ENCODE measurements at regions not wholly inside any gene's neighbourhood (a gene's known extent, or its start where the extent isn't known, plus 50 kb on each side); places are given as distances from the start of the nearest gene placed in this dataset. TPM values are rescaled to one million over a fixed set of nuclear protein-coding genes. Genes with fewer than 3 reads are reported as not detected.
"Not testable (repeated sequence)": the region's sequence is repeated elsewhere in the genome, so short reads cannot be mapped to it uniquely, and the experiment has no call there.

DNA sequence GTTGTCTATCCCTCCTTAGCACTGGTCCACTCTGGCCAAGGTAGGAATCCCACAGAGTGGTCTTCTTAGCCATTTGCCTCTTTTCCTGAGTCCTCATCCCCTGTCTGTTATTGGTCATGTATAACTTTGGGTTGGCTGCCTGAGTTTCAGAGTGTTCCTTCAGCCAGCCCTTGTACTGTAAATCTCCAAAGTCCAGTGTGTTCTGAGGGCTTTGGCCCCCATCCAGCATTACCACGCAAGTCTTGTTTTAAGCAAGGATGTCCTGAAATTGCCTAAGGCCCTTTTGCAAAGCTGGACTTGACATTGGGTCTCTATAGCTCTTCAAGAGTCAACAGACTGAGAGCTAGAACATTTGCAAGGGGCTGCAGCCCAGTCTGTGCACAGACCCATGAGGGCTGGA lies 52.5 kb upstream of the MTLN start:
- intact Hi-C loops (cut with micrococcal nuclease); H3K4me3 ChIP-seq (ENCODE audit: control extremely low read depth in 1 of 5, extremely low read depth in 1 of 5, insufficient read depth in 1 of 5, low read depth in 2 of 5, low read length in 4 of 5); H2AFZ ChIP-seq (ENCODE audit: insufficient read depth, low read depth, low read length, poor library complexity, severe bottlenecking); H3K27me3 ChIP-seq (replicated peaks in 1 of 4; ENCODE audit: control extremely low read depth in 1 of 4, control insufficient read depth in 3 of 4, insufficient read depth in 4 of 4, low read length in 3 of 4); POLR2A ChIA-PET; H4K20me1 ChIP-seq (ENCODE audit: control insufficient read depth, insufficient read depth, low read length, poor library complexity, severe bottlenecking); H3K9me3 ChIP-seq (ENCODE audit: control extremely low read depth in 1 of 3, control insufficient read depth in 2 of 3, insufficient read depth in 1 of 3, low read length in 2 of 3); ATAC-seq (ENCODE audit: low read depth); CTCF ChIA-PET; H3K4me1 Mint-ChIP-seq; H3K27ac ChIP-seq (ENCODE audit: low read length in 2 of 2); H3K4me3 Mint-ChIP-seq; H3K9me3 Mint-ChIP-seq (ENCODE audit: insufficient read depth); H3K79me2 ChIP-seq (ENCODE audit: control insufficient read depth, insufficient read depth, low read length); H3K27me3 Mint-ChIP-seq; H3K9ac ChIP-seq (ENCODE audit: low read length); H3K27ac Mint-ChIP-seq; H3K36me3 ChIP-seq (replicated peaks in 1 of 2; ENCODE audit: control extremely low read depth in 1 of 2, control insufficient read depth in 1 of 2, extremely low read depth in 1 of 2, insufficient read depth in 2 of 2, low read length in 1 of 2); H3K4me1 ChIP-seq (ENCODE audit: control insufficient read depth in 2 of 2, insufficient read depth in 2 of 2, low read length in 2 of 2); DNase-seq; H3K4me2 ChIP-seq (replicated peaks; ENCODE audit: low read depth, low read length, poor library complexity, severe bottlenecking): not testable (repeated sequence)
- WGBS (ENCODE audit: insufficient coverage), result no CpG with 5 or more reads among the region's 1 CpG

DNA sequence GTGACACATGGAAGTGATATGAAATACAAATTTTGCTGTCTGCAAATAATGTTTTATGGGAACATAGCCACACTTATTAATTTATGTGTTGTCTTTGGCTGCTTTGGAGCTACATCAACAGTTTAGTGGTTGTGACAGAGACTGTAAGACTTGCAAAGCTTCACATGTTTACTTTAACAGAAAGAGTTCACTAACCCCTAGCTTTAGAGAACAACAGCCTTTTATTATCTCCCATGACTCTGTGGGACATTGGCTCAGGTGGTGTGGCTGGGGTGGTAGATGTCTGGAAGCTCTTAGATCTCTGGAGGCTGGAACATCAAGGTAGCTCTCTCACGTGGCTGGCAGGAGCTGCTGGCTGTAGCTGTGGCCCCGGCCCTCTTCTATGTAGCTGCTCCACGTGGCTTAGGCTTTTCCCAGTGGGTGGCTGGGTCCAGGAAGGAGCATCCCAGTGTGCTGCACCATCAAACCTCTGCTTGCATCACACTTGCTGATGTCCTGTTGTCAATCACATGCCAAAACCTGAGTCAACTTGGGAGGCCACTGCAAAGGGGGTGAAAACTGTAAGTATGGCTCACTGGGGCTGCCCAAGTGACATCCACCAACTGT lies 51.8 kb upstream of the MTLN start:
- not testable (repeated sequence) for H3K27me3 ChIP-seq (replicated peaks in 1 of 4; ENCODE audit: control extremely low read depth in 1 of 4, control insufficient read depth in 3 of 4, insufficient read depth in 4 of 4, low read length in 3 of 4)

DNA sequence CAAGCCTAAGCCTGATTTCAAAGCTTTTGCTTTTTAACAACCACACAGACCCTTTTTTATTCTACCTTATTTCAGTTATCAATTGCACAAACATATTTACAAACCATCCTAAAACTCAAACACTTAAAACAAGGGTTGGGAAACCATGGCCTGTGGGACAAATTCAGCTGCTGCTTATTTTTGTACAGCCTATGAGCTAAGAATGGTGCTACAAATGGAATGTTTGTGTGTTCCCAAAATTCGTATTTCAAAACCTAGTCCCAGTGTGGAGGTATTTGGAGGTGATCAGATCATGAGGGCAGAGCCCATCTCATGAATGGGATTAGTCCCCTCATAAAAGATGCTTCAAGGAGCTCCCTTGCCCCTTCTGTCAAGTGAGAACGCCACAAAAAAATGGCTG lies 51.1 kb upstream of the MTLN start:
- H3K4me1 Mint-ChIP-seq; H3K79me2 ChIP-seq (ENCODE audit: control insufficient read depth, insufficient read depth, low read length); CTCF ChIA-PET; H4K20me1 ChIP-seq (ENCODE audit: control insufficient read depth, insufficient read depth, low read length, poor library complexity, severe bottlenecking); H3K9me3 ChIP-seq (ENCODE audit: control extremely low read depth in 1 of 3, control insufficient read depth in 2 of 3, insufficient read depth in 1 of 3, low read length in 2 of 3); H3K9ac ChIP-seq (ENCODE audit: low read length); ATAC-seq (ENCODE audit: low read depth); H2AFZ ChIP-seq (ENCODE audit: insufficient read depth, low read depth, low read length, poor library complexity, severe bottlenecking); H3K27ac ChIP-seq (ENCODE audit: low read length in 2 of 2); H3K27ac Mint-ChIP-seq; H3K9me3 Mint-ChIP-seq (ENCODE audit: insufficient read depth); intact Hi-C loops (cut with micrococcal nuclease); DNase-seq; H3K4me1 ChIP-seq (ENCODE audit: control insufficient read depth in 2 of 2, insufficient read depth in 2 of 2, low read length in 2 of 2); H3K4me3 ChIP-seq (ENCODE audit: control extremely low read depth in 1 of 5, extremely low read depth in 1 of 5, insufficient read depth in 1 of 5, low read depth in 2 of 5, low read length in 4 of 5); H3K36me3 ChIP-seq (replicated peaks in 1 of 2; ENCODE audit: control extremely low read depth in 1 of 2, control insufficient read depth in 1 of 2, extremely low read depth in 1 of 2, insufficient read depth in 2 of 2, low read length in 1 of 2); H3K4me2 ChIP-seq (replicated peaks; ENCODE audit: low read depth, low read length, poor library complexity, severe bottlenecking); H3K27me3 ChIP-seq (replicated peaks in 1 of 4; ENCODE audit: control extremely low read depth in 1 of 4, control insufficient read depth in 3 of 4, insufficient read depth in 4 of 4, low read length in 3 of 4); H3K27me3 Mint-ChIP-seq; POLR2A ChIA-PET; H3K4me3 Mint-ChIP-seq: not testable (repeated sequence)
- WGBS (ENCODE audit: insufficient coverage), result no CpG with 5 or more reads among the region's 2 CpGs

More for the DNA sequence above, 51.8 kb upstream of the MTLN start:
- intact Hi-C loops (cut with micrococcal nuclease); H3K9me3 Mint-ChIP-seq (ENCODE audit: insufficient read depth); CTCF ChIA-PET; H3K4me1 Mint-ChIP-seq; DNase-seq; H3K36me3 ChIP-seq (replicated peaks in 1 of 2; ENCODE audit: control extremely low read depth in 1 of 2, control insufficient read depth in 1 of 2, extremely low read depth in 1 of 2, insufficient read depth in 2 of 2, low read length in 1 of 2); H4K20me1 ChIP-seq (ENCODE audit: control insufficient read depth, insufficient read depth, low read length, poor library complexity, severe bottlenecking); H3K9ac ChIP-seq (ENCODE audit: low read length); ATAC-seq (ENCODE audit: low read depth); POLR2A ChIA-PET; H3K27me3 Mint-ChIP-seq; H3K9me3 ChIP-seq (ENCODE audit: control extremely low read depth in 1 of 3, control insufficient read depth in 2 of 3, insufficient read depth in 1 of 3, low read length in 2 of 3); H3K4me2 ChIP-seq (replicated peaks; ENCODE audit: low read depth, low read length, poor library complexity, severe bottlenecking); H3K79me2 ChIP-seq (ENCODE audit: control insufficient read depth, insufficient read depth, low read length); H3K4me3 ChIP-seq (ENCODE audit: control extremely low read depth in 1 of 5, extremely low read depth in 1 of 5, insufficient read depth in 1 of 5, low read depth in 2 of 5, low read length in 4 of 5); H3K4me3 Mint-ChIP-seq; H2AFZ ChIP-seq (ENCODE audit: insufficient read depth, low read depth, low read length, poor library complexity, severe bottlenecking); H3K27ac ChIP-seq (ENCODE audit: low read length in 2 of 2); H3K4me1 ChIP-seq (ENCODE audit: control insufficient read depth in 2 of 2, insufficient read depth in 2 of 2, low read length in 2 of 2); H3K27ac Mint-ChIP-seq: not testable (repeated sequence)
- WGBS (ENCODE audit: insufficient coverage), result no CpG with 5 or more reads among the region's 3 CpGs

Small RNAs in the stretch of these regions (small RNA-seq; reads per million reads assigned to genes)
- gene MIR4436B2 (ENCODE audit: insufficient read length, low read depth, low replicate concordance), result not detected

Measured in B cell (primary cell).